GM18499 (cell line): ENCODE measurements at regions not wholly inside any gene's neighbourhood (a gene's known extent, or its start where the extent isn't known, plus 50 kb on each side); places are given as distances from the start of the nearest gene placed in this dataset.

Source experiments
- ATAC-seq: cut with Tn5 transposase; IDR thresholded peaks from one replicate; pipeline ENCODE4 v1.9.1; 2021; ENCODE audit warnings: moderate number of reproducible peaks; ENCODE audit not compliant: insufficient read depth, unreplicated experiment

DNA sequence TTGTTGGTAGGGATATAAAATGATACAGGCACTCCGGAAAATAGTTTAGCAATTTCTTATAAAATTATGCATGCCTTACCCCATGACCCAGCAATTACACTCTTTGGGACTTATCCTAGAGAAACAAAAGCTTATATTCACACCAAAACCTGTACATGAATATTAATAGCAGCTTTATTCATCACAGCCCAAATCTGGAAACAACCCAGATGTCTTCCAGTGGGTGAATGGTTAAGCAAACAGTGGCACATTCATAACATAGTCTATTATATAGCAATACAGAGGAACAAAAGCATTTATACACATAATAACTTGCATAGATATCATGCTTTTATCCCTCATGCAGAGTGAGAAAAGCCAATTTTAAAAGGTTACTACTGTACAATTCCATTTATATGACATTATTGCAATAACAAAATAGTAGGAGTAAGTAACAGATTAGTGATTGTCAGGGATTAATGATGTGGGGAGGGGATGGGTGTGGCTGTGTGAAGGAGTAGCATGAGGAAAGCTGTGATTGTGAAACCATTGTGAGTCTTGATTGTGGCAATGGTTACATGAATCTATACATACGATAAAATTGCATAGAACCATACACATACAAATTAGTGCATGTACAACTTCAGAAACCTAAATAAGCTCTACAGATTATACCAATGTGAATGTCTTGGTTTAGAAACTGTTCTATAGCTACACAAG is 363.1 kb upstream of the OR4E1 start:
- ATAC-seq, result no peak

DNA sequence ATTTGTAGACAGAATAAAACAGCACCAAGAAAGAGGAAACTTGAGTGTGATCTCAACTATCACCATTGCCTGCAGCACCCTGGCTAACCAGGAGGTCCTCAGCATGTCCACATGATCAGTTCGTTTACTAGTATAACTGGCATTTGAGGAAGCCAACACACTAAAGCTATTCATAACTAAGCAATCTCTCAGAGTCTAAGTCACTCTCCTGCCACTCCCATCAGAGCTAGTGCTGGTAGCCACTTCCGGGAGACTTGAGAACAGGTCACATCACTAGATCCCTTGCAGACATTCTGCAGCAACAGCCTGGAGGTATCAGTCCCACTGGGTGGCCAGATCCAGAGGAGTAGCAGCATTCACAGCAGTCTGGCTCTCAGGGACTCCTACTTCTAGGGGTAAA is 352.9 kb upstream of the OR4E1 start:
- ATAC-seq, result no peak

DNA sequence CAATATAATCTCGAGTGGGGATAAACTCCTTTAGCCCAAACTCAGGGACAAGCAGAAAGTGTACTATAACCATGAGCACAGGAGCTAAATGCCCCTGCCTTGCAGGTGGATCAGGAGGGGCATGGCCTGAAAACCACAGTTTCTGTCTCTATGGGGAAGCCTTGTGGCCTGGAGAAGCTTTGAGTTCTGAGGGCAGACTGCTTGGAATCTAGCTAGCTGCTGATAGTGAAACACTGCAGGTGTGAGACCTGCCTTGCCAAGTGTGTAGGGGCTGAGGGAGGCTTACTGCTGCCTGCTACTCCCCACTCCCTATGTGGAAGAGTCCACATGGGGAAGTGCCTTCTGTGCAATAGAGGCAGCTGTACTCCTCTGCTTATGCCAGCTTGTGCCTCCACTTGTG is 352.3 kb upstream of the OR4E1 start:
- no peak for ATAC-seq

DNA sequence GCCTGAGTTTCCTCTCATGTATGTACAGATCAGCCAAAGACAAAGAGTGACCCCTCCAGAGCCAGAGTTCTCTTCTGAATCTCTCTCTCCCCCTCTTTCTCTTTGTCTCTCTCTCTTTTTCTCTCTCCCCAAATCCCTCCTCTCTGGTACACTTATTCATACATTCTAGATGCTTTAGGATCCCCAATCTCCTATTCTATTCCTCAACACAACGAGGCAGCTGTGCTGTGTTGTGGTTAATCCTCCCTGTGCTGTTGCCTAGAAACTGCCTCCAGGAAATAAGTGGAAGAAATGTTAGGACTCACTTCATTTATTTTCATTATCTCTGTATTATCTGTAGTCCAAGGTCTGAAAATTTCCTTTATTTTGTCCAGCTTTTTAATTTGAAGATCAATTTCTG is 350.5 kb upstream of the OR4E1 start:
- no peak for ATAC-seq

DNA sequence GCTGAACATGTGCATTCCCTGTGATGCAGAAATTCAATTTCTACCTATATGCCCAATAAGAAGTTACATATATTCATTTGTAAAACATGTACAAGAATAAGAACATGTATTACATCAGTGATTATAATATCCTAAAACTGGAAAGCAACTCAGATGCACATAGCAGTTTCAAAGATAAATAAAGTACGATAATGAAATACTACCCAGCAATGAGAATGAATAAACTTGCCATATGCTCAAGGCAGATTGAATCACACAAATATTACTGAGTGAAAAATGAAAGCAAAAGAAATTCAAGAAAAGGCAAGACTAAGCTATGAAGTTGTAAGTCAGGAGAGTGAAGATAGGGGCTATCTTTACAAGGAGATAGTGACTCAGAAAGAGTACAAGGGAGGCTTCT is 345.3 kb upstream of the OR4E1 start:
- ATAC-seq, result no peak

DNA sequence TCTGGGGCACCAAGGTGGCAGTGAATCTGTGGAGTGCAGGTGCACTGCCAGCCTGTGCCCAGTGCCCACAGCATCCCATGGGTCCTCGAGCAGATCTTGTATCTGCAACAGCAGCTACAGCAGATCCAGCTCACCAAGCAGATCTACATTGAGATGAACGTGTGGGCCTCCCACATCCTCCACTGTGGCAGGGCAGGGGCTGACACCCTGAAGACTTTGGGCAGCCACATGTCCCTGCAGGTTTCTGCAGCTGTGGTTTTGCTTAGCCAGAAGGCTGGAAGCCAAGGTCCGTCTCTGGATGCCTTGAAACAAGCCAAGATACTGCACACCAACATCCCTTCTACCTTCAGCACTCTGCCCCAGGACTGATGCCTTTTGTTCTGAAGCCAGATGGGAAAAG is 338.8 kb upstream of the OR4E1 start:
- ATAC-seq, result no peak

DNA sequence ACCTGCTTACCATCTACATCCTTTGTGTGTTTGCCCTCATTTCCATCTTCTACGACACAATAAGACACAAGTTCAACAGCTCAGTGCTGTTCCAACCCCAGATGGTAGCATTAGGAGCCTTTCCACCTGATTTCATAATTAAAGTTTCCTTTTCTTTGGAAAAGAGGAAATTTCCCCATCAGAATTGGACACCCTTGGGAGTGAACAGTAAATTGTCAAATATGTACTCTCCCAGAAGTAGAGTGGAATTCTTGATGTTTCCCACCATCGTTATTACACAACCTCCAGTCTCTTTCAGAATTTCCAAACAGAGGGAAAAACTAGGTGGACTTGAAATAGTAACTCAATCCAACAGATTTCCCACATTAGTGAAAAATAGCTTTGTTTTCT is 337.6 kb upstream of the OR4E1 start:
- no peak for ATAC-seq

DNA sequence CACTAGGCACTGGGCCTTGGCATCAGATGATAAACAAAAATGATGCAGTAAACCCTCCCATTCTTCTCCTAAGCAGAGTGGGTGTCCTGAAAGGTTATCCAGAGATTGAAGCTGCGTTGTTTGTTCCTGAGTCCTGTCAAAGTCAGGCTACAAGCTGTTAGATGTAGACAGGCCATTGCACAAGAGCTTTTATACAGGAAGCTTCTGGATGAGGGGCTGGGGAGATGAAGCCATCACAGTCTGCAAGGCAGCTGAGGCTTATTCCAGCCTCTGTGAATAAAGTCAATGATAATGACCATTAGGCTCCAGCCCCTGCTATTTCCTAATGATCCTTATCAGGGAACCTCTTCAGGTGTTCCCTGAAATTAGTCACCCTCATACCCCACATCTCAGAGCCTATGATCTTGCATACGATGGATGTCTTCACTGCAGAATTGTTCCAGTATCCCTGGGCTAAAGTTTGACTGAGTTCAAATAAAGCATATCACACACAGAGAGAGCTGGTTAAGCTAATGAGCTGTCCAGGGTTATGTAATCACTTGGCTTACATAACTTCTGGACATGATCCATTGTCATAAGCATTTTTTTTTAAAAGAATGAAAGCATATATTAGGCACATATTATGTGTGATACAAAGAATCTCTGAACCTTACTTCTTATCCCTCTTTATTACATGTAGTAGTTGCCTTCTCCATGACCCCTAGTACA is 337.1 kb upstream of the OR4E1 start:
- ATAC-seq, result no peak

DNA sequence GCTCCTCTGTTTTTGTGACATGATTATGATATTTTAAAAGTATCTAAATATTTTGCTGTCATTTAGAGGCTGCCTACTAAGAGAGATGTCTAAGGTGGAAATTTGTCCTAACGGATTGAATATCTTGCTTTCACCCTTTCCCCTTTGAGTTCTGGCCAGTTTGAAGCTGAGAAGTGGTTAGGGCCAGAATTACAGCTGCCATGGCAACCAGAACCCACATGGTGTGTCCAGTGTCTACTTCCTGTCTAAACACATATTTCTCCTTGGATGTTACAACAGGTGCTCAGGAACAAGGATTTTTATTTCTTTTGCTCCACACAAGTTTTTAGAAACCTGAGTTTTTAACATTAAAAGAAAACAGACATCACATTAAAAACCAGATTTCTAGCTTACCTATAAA is 335.1 kb upstream of the OR4E1 start:
- ATAC-seq, result no peak

DNA sequence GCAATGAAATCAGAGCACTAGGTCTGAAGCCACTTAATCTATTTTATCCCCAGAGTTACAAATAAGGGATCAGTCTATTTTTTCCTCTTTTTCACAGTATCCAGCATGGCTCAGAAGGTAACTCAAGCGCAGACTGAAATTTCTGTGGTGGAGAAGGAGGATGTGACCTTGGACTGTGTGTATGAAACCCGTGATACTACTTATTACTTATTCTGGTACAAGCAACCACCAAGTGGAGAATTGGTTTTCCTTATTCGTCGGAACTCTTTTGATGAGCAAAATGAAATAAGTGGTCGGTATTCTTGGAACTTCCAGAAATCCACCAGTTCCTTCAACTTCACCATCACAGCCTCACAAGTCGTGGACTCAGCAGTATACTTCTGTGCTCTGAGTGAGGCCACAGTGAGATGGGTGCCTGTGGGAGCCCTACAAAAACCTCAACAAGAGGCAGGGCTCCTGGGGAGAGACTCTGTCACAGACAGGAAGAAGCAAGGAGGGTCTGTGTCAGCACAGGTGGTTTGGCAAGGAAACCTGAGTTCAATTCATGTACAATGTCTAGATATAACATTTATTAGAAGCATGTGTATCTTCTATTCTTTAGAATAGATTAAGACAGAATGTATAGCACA is 334.3 kb upstream of the OR4E1 start:
- no peak for ATAC-seq

DNA sequence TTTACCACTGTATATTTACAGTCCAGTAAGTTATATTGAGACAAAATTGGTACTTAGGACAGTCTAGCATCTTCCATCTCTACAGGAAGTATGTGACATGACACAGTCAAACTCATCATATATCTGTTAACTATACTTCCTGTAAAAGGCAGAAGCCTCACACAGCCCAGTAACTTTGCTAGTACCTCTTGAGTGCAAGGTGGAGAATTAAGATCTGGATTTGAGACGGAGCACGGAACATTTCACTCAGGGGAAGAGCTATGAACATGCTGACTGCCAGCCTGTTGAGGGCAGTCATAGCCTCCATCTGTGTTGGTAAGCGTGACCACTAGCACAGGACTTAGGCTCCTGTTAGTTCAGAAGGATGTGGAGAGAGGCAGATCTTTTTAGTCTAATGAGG is 333.7 kb upstream of the OR4E1 start:
- no peak for ATAC-seq

DNA sequence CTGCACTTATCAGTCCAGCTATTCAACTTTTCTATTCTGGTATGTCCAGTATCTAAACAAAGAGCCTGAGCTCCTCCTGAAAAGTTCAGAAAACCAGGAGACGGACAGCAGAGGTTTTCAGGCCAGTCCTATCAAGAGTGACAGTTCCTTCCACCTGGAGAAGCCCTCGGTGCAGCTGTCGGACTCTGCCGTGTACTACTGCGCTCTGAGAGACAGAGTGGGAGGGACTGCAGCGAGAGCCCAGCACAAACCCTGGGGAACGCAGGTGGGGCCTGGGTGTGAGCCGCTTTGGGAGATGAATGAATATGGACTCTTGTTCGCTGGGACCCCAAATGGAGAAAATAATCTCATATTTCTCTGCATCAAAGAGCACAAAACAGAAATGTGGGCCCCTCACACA is 329.8 kb upstream of the OR4E1 start:
- ATAC-seq, result no peak

DNA sequence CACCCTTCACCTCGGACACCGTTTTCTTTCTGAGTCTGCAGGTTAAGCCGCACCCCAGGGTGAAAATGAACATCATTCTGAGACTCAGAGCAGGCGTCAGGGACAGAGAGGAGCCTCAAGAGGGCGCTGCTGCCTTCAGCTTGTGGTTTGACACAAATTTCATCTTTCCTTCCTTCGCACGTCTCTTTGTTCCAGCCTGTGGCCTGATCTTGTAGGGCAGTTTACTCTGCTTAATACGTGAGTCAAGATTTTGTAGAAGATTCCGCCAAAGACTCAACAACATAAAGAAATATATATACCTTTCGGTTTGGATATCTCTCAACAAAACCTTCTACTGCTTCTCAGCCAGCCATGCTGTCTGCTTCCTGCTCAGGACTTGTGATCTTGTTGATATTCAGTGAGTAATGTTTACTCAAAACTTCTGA is 329.3 kb upstream of the OR4E1 start:
- ATAC-seq, result no peak

DNA sequence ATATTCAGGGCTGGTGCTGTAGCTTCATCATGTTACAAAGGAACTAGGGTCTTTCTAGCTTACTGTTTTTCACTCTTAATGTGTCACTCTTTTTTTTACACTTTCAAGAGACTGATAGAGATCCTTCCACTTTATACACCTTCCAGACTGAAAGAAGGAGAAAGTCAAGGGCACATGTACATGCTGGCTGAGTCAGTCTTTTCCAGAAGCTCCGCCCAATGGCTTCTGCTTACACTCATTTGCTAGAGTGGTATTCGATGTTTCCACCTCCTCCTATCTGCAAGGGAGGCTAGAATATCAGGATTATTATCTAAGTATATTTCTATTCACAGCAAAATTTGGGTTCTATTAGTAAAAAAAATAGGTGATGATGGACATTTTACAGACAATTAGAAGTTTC is 325.8 kb upstream of the OR4E1 start:
- no peak for ATAC-seq

DNA sequence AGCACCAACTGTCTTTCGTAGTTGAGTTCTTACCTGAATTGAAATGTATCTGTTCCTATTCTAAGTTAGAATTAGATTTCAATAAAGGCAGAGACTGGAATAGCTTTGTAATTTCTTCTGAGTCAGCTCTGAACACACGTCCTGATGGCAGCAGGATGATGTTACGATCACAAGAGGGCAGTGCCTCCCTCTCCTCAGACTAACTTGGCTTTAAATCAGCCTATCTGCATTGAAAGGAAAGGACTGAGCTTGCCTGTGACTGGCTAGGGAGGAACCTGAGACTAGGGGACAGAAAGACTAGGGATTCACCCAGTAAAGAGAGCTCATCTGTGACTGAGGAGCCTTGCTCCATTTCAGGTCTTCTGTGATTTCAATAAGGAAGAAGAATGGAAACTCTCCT is 323.7 kb upstream of the OR4E1 start:
- ATAC-seq, result no peak

DNA sequence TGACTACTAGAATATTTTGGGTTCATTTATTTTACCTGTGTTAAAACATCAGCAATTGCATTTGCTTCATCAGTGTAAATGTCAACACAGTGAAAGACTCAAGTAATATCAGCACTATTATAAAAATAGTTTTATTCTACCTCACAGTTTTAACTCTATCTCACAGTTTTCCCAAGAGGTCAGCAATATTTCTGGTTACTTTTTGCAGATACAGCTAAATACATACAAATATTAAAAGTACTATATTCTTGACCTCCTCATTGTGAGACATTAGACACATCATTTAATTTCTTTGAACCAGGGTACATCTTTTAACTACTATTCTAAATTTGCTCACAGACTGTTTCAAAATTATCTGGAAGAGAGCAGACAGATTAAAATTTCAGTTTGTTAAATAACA is 321.7 kb upstream of the OR4E1 start:
- no peak for ATAC-seq

DNA sequence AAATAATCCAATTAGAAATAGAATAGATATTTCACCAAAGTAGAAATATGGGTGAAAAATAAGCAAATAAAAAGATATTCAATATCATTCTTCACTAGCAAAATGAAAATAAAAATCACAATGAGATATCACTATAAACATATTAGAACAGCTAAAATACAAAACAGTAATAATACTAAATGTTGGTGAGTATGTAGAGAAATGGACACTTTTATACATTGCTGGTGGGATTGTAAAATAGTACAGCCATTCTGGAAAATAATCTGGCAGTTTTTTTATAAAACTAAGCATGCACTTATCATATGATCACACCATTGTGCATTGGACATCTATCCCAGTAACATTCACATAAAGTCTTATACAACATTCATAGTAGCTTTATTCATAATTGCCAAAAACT is 320.2 kb upstream of the OR4E1 start:
- ATAC-seq, result no peak

DNA sequence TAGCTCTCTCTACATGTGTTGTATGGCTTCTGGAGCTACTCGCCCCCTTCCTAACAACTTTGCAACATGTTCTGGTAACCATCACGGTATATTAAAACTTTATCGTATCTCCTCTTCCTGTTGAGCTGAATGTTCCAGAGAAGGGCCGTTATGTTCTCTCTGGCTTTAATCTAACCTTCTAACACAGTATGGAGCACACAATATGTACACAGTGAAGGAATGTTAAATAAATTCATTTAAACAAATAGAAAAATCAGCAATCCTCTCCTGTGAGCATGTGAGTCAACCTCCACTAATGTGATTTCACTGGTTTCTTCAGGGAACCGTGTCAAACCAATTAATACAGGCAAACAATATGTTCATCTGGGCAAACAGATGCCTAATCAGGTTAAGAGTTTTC is 319.5 kb upstream of the OR4E1 start:
- ATAC-seq, result no peak

DNA sequence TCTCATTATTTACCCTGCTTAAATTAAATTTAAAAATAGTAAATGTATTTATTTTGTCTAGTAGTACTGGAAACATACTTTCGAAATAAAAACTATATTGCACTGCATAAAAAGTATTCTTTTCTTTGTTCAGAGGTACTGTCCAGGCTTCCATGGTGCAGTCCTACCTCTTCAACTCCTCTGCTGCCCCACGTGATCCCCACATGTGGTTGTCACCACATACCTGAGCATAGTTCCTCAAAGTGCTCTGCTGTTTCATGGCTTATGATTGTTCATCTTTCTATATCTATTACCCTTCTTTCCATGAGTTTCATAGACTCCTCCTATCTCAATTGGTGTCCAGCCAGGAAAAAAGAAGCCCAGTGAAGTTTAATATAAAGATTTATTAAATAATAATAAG is 317.5 kb upstream of the OR4E1 start:
- no peak for ATAC-seq

DNA sequence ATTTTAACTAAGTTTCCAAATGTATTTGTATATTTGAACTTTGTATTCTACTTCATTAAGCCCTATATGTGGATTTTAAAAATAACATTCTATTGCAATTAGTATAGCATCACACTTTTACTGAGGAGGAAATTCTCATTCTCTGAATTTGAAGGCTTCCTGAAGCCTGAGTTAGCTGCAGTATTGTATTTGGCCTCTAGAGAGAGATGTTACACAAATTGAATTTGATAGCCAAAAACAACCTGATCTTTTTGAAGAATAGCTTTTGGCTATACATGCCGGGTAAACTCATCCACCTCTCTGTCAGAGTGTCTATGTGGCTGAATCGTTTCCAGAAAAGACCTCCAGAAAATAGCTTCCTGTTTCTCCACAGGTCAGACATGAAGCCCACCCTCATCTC is 316.5 kb upstream of the OR4E1 start:
- no peak for ATAC-seq

DNA sequence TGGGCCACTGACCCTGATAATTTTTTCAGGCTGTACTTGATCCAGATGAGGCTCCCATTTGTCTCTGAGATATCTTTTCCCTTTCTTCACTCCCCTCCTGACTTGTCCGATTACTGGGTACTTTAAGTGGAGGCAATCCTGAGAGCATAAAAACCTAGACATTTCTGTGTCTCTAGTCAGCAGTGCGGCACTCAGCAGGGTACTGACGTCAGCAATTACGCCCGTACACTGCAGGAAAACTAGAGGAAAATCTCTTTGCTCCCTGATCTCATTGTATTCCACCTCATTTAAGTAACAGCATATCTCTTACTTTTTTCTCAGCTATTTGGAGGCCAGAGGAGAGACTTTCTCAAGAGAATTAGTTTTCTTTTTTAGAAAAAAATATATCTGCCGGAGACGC is 315.5 kb upstream of the OR4E1 start:
- ATAC-seq, result no peak

DNA sequence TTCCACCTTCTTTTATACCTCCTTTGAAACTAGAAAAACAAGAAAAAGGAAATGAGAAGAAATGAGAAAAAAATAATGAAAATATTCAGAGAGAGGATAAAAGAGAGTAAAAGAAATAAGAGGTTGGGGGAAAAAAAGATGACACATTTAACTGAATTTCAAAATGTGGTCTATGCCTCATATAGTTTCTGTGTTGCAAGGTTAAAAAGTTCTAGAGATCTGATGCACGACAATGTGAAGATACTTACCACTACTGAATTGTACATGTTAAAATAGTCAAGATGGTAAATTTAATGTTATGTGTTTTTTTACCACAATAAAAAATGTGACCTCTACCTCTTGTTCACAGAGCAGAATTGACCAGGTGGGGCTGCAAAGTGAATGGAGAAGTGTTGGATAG is 314.8 kb upstream of the OR4E1 start:
- no peak for ATAC-seq
